Nephron progenitor cell (in vitro differentiated cells): ENCODE measurements at regions not wholly inside any gene's neighbourhood (a gene's known extent, or its start where the extent isn't known, plus 50 kb on each side); places are given as distances from the start of the nearest gene placed in this dataset.
A peak's percentile ranks its signal among the peaks of the same experiment; 100 is the strongest.
"Not testable (repeated sequence)": the region's sequence is repeated elsewhere in the genome, so short reads cannot be mapped to it uniquely, and the experiment has no call there.

Experiments used
- DNase-seq: peaks from one replicate; pipeline ENCODE4 v3.0.0; 2021
- H3K27ac Mint-ChIP-seq: 2 replicates; pipeline ENCODE4 v1.8.0; 2021; ENCODE audit warnings: mild to moderate bottlenecking, moderate library complexity, mixed read lengths
- H3K27me3 Mint-ChIP-seq: 2 replicates; pipeline ENCODE4 v1.8.0; 2021; ENCODE audit warnings: mild to moderate bottlenecking, low read depth, mixed read lengths; ENCODE audit not compliant: poor library complexity
- H3K36me3 Mint-ChIP-seq: 2 replicates; pipeline ENCODE4 v1.8.0; 2021; ENCODE audit warnings: low read depth, mixed read lengths
- H3K4me1 Mint-ChIP-seq: 2 replicates; pipeline ENCODE4 v1.8.0; 2021; ENCODE audit warnings: mixed read lengths
- H3K4me3 Mint-ChIP-seq: 2 replicates; pipeline ENCODE4 v1.8.0; 2021; ENCODE audit warnings: mild to moderate bottlenecking, moderate library complexity, mixed read lengths
- H3K9me3 Mint-ChIP-seq: 2 replicates; pipeline ENCODE4 v1.8.0; 2021; ENCODE audit warnings: mild to moderate bottlenecking, moderate library complexity, mixed read lengths
- CTCF ChIP-seq: fragments of 200-600 bp; sonication (generic); IDR thresholded peaks from 2 replicates; pipeline ENCODE4 v1.5.0; 2021; ENCODE audit warnings: antibody characterized with exemption

- H3K9me3 Mint-ChIP-seq: no peaks in the 10 kb centered on the region
- peaks cover 4% of the 10 kb centered on the region for H3K27me3 Mint-ChIP-seq
- H3K27ac Mint-ChIP-seq: peak overlapping the region; percentile 99
- peak overlapping the region; percentile 94 for H3K4me3 Mint-ChIP-seq
- peaks cover 80% of the 10 kb centered on the region for H3K4me1 Mint-ChIP-seq
- no peaks in the 10 kb centered on the region for H3K36me3 Mint-ChIP-seq
- no peak for DNase-seq
- no peak for TF ChIP-seq CTCF
These were observed 102.9 kb downstream of the OR2B2 start for GRCh38 chr6:27809067-27809938.

- not testable (repeated sequence) for H3K27me3 Mint-ChIP-seq, H3K9me3 Mint-ChIP-seq, H3K36me3 Mint-ChIP-seq, DNase-seq
- Mint-ChIP-seq H3K4me1 (peaks cover 71% of the 10 kb centered on the region), H3K27ac (peak overlapping the region; percentile 99), H3K4me3 (peak overlapping the region; percentile 92)
These were observed 103.7 kb downstream of the OR2B2 start for GRCh38 chr6:27808242-27809066.

- peak; percentile 63 for DNase-seq
- H3K27ac Mint-ChIP-seq: peak overlapping the region; percentile 99
- H3K27me3 Mint-ChIP-seq, H3K36me3 Mint-ChIP-seq, H3K9me3 Mint-ChIP-seq: not testable (repeated sequence)
- peaks cover 63% of the 10 kb centered on the region for H3K4me1 Mint-ChIP-seq
- H3K4me3 Mint-ChIP-seq: peak overlapping the region; percentile 92
These were observed 104.6 kb downstream of the OR2B2 start for GRCh38 chr6:27807441-27808241.

- Mint-ChIP-seq H3K36me3 (no peaks in the 10 kb centered on the region), H3K4me3 (peak overlapping the region; percentile 92), H3K4me1 (peaks cover 57% of the 10 kb centered on the region), H3K27me3 (peaks cover 4% of the 10 kb centered on the region), H3K27ac (peak overlapping the region; percentile 99), H3K9me3 (no peaks in the 10 kb centered on the region)
- no peak for TF ChIP-seq CTCF
- DNase-seq: peak; percentile 56
These were observed 105.2 kb downstream of the OR2B2 start for GRCh38 chr6:27806981-27807440.

- Mint-ChIP-seq H3K4me3 (peak overlapping the region; percentile 19), H3K4me1 (peaks cover 46% of the 10 kb centered on the region), H3K27me3 (no peaks in the 10 kb centered on the region), H3K9me3 (no peaks in the 10 kb centered on the region), H3K36me3 (no peaks in the 10 kb centered on the region), H3K27ac (no peak overlapping the region)
- no peak for DNase-seq
- no peak for TF ChIP-seq CTCF
These were observed 106.8 kb downstream of the OR2B2 start for GRCh38 chr6:27805347-27805746.

GRCh38 chr6:27804851-27805250 lies 107.3 kb downstream of the OR2B2 start:
- Mint-ChIP-seq H3K4me1 (peaks cover 43% of the 10 kb centered on the region), H3K36me3 (no peaks in the 10 kb centered on the region)
- no peak for DNase-seq

More at GRCh38 chr6:27804851-27805250, 107.3 kb downstream of the OR2B2 start:
- Mint-ChIP-seq H3K27ac (no peak overlapping the region), H3K4me3 (no peak overlapping the region), H3K9me3 (no peaks in the 10 kb centered on the region), H3K27me3 (peaks cover 2% of the 10 kb centered on the region)
- TF ChIP-seq CTCF: no peak
